HCT116 (cell line): ENCODE measurements at regions not wholly inside any gene's neighbourhood (a gene's known extent, or its start where the extent isn't known, plus 50 kb on each side); places are given as distances from the start of the nearest gene placed in this dataset.

ENCODE experiments used
- ATAC-seq: fragments of 200-7000 bp; cut with Tn5 transposase; 2 replicates; pipeline ENCODE4 v1.9.1; 2020; ENCODE audit warnings: mild to moderate bottlenecking, moderate library complexity
- BruUV-seq: library from RNA; stranded (reverse); fragments of 400-500 nt; replicated peaks from 2 replicates; lab custom pipeline; 2021; lab: Mats Ljungman, UMichigan
- CTCF ChIA-PET: fragments of 300-600 bp; sonication (Branson Sonifier 250); formaldehyde crosslinking; loops from one replicate; lab custom pipeline; 2021; ENCODE audit warnings: antibody characterized with exemption; lab: Charles Lee
- POLR2A ChIA-PET: fragments of 300-600, 350-600 bp; sonication (Branson Sonifier 250); formaldehyde crosslinking; loops from one replicate; lab custom pipeline; 2021; ENCODE audit warnings: antibody characterized with exemption; lab: Charles Lee
- RAD21 ChIA-PET, 2 experiments: fragments of 300-600 bp; sonication (Branson Sonifier 250); formaldehyde crosslinking; loops; one replicate each; lab custom pipeline; 2023; ENCODE audit warnings: low total read pairs in 2 of 2; ENCODE audit not compliant: uncharacterized antibody in 2 of 2, unreplicated experiment in 2 of 2, low non-redundant PET in 1 of 2; lab: Charles Lee
- DNase-seq: peaks from one replicate; pipeline ENCODE4 v3.0.0-alpha.2; 2010; ENCODE audit warnings: low read depth, low spot score
- H2AFZ ChIP-seq: fragments of 200-600 bp; shearing (Covaris generic), sonication (generic); 2 replicates; pipeline ENCODE4 v1.6.1; 2017; ENCODE audit warnings: low read depth, mixed run types, mixed read lengths, antibody characterized with exemption, low read length; ENCODE audit not compliant: poor library complexity, severe bottlenecking
- H3K27ac ChIP-seq: 2 replicates; pipeline ENCODE4 v1.5.1; 2012; ENCODE audit warnings: low read depth, low read length
- H3K27me3 ChIP-seq: fragments of 200-600 bp; sonication (generic); 2 replicates; pipeline ENCODE4 v1.6.1; 2016; ENCODE audit warnings: mixed run types, low read length, mixed read lengths; ENCODE audit not compliant: insufficient read depth
- H3K36me3 ChIP-seq, 2 experiments: fragments of 200-500 bp in 1 of 2; fragments of 200-600 bp in 1 of 2; sonication (Bioruptor generic) in 1 of 2; sonication (generic) in 1 of 2; 2 replicates each; pipeline versions ENCODE4 v1.5.1 to v1.6.1; 2014 to 2016; ENCODE audit warnings: low read length in 2 of 2, inconsistent platforms in 1 of 2, mixed read lengths in 1 of 2, mixed run types in 1 of 2; ENCODE audit not compliant: insufficient read depth in 2 of 2, control insufficient read depth in 1 of 2
- H3K4me1 ChIP-seq, 2 experiments: fragments of 200-600 bp in 1 of 2; sonication (generic) in 1 of 2; 2 replicates each; pipeline versions ENCODE4 v1.5.1 to v1.6.1; 2012 to 2017; ENCODE audit warnings: low read length in 2 of 2, inconsistent platforms in 1 of 2, mild to moderate bottlenecking in 1 of 2, mixed read lengths in 1 of 2, mixed run types in 1 of 2, moderate library complexity in 1 of 2; ENCODE audit not compliant: insufficient read depth in 2 of 2, control insufficient read depth in 1 of 2
- H3K4me2 ChIP-seq: fragments of 200-600 bp; sonication (generic); 2 replicates; pipeline ENCODE4 v1.6.1; 2017; ENCODE audit warnings: mixed run types, low read length, mixed read lengths
- H3K4me3 ChIP-seq, 2 experiments: fragments of 200-600 bp in 1 of 2; sonication (generic) in 1 of 2; replicated peaks in 1 of 2; 2 replicates each; pipeline ENCODE4 v1.5.1; 2011 to 2016; ENCODE audit warnings: low read length in 2 of 2, control low read depth in 1 of 2, low read depth in 1 of 2, mild to moderate bottlenecking in 1 of 2, mixed read lengths in 1 of 2, mixed run types in 1 of 2
- H3K79me2 ChIP-seq: fragments of 200-600 bp; sonication (generic); 2 replicates; pipeline ENCODE4 v1.6.1; 2017; ENCODE audit warnings: mild to moderate bottlenecking, mixed run types, low read length, moderate library complexity, mixed read lengths; ENCODE audit not compliant: insufficient read depth
- H3K9ac ChIP-seq: fragments of 200-600 bp; sonication (generic); 2 replicates; pipeline ENCODE4 v1.6.1; 2016; ENCODE audit warnings: low read length, mixed read lengths
- H3K9me2 ChIP-seq: fragments of 200-600 bp; sonication (generic), shearing (Covaris generic); 2 replicates; pipeline ENCODE4 v1.6.1; 2017; ENCODE audit warnings: mixed run types, mild to moderate bottlenecking, moderate library complexity; ENCODE audit not compliant: insufficient read depth
- H3K9me3 ChIP-seq, 2 experiments: fragments of 200-500 bp in 1 of 2; fragments of 200-600 bp in 1 of 2; sonication (Bioruptor generic) in 1 of 2; sonication (generic) in 1 of 2; 2 replicates each; pipeline ENCODE4 v1.6.1; 2014 to 2017; ENCODE audit warnings: low read length in 2 of 2, mixed read lengths in 2 of 2, inconsistent platforms in 1 of 2, low read depth in 1 of 2, mild to moderate bottlenecking in 1 of 2, mixed run types in 1 of 2, moderate library complexity in 1 of 2; ENCODE audit not compliant: control insufficient read depth in 1 of 2, insufficient read depth in 1 of 2
- H4K20me1 ChIP-seq: fragments of 200-600 bp; sonication (generic), shearing (Covaris generic); 2 replicates; pipeline ENCODE4 v1.6.1; 2017; ENCODE audit warnings: mixed run types, mild to moderate bottlenecking, moderate library complexity; ENCODE audit not compliant: insufficient read depth
- POLR2A ChIP-seq: IDR thresholded peaks from 2 replicates; pipeline ENCODE4 v1.7.0; 2011; ENCODE audit warnings: borderline replicate concordance; ENCODE audit not compliant: insufficient read depth, insufficient read length; ENCODE audit errors: extremely low read depth
- REST ChIP-seq: IDR thresholded peaks from 2 replicates; pipeline ENCODE4 v1.6.1; 2012; ENCODE audit warnings: low read depth
- SRF ChIP-seq: IDR thresholded peaks from 2 replicates; pipeline ENCODE4 v1.6.1; 2012; ENCODE audit warnings: low read depth
- ZBTB33 ChIP-seq: IDR thresholded peaks from 2 replicates; pipeline ENCODE4 v1.6.1; 2011; ENCODE audit warnings: mild to moderate bottlenecking, low read length, moderate library complexity; ENCODE audit not compliant: insufficient replicate concordance; ENCODE audit errors: extremely low read depth
- intact Hi-C: fragments of 100-400 bp; cut with micrococcal nuclease; formaldehyde crosslinking; loops from 2 replicates; pipeline ENCODE4 v1.10.0; 2022

- H3K36me3 ChIP-seq = no peaks in the 10 kb centered on the region
- no peak overlapping the region for H2AFZ ChIP-seq
- DNase-seq (no peak), ATAC-seq (no peak)
- H3K4me1 ChIP-seq = no peaks in the 10 kb centered on the region
- intact Hi-C loops = no loop called here
- no TSS peak for BruUV-seq
- H3K4me2 ChIP-seq = no peak overlapping the region
- no peaks in the 10 kb centered on the region for H3K9me2 ChIP-seq
- RAD21 ChIA-PET = no interaction called here
- no peaks in the 10 kb centered on the region for H3K9me3 ChIP-seq
- TF ChIP-seq POLR2A = no peak
- no peak for TF ChIP-seq SRF
- TF ChIP-seq REST = no peak
- no peak for TF ChIP-seq ZBTB33
- TF ChIP-seq, all 23 proteins: peak for 0
- H3K79me2 ChIP-seq = no peaks in the 10 kb centered on the region
- POLR2A ChIA-PET = interaction anchor here (0.6 kb wide), 1 partner anchor 273 kb away, joined by 3 read pairs; no protein-coding TSS in a partner anchor
- H3K27ac ChIP-seq = no peak overlapping the region
- CTCF ChIA-PET = no interaction called here
- no peak overlapping the region for H3K4me3 ChIP-seq
- no peaks in the 10 kb centered on the region for H4K20me1 ChIP-seq
- H3K9ac ChIP-seq = no peak overlapping the region
- H3K27me3 ChIP-seq = no peaks in the 10 kb centered on the region
Observed at GRCh38 chr7:152949790-152950189, 190.2 kb downstream of the ACTR3B start.
